ENCODE measurements at regions not wholly inside any gene's neighbourhood (a gene's known extent, or its start where the extent isn't known, plus 50 kb on each side); places are given as distances from the start of the nearest gene placed in this dataset.

GRCh38 chr7:149625947-149626392 lies 128.4 kb upstream of the ZNF746 start:
- ChIA-PET CTCF (interaction anchor here (0.6 to 4.6 kb wide), 19 partner anchors 10 to 204 kb away, joined by 3 to 55 read pairs (median 6); partner anchors contain the start of genes ZNF467 and ZNF777), POLR2A (interaction anchor here (0.7 kb wide), 1 partner anchor 1291 kb away, joined by 6 read pairs; no protein-coding TSS in a partner anchor)
- Mint-ChIP-seq H3K4me1 (peaks cover 24% of the 10 kb centered on the region), H3K9me3 (no peaks in the 10 kb centered on the region), H3K27ac (no peak overlapping the region), H3K36me3 (peaks cover 4% of the 10 kb centered on the region), H3K27me3 (ENCODE audit: low read depth) (peaks cover 14% of the 10 kb centered on the region), H3K4me3 (peak overlapping the region; percentile 76)
- TF ChIP-seq ZNF396 (CRISPR knock-in tag; IDR thresholded peaks at IDR 0.05; ENCODE audit: borderline replicate concordance): no peak
- no peak for TF ChIP-seq ZSCAN18 (CRISPR knock-in tag; IDR thresholded peaks at IDR 0.05)
- TF ChIP-seq ATF1 (CRISPR knock-in tag; IDR thresholded peaks at IDR 0.05): no peak
- TF ChIP-seq ZNF512 (CRISPR knock-in tag; IDR thresholded peaks at IDR 0.05; ENCODE audit: borderline replicate concordance): no peak
- no peak for TF ChIP-seq FOXP1 (CRISPR knock-in tag; IDR thresholded peaks at IDR 0.05; ENCODE audit: borderline replicate concordance)
- TF ChIP-seq, protein P1, sequence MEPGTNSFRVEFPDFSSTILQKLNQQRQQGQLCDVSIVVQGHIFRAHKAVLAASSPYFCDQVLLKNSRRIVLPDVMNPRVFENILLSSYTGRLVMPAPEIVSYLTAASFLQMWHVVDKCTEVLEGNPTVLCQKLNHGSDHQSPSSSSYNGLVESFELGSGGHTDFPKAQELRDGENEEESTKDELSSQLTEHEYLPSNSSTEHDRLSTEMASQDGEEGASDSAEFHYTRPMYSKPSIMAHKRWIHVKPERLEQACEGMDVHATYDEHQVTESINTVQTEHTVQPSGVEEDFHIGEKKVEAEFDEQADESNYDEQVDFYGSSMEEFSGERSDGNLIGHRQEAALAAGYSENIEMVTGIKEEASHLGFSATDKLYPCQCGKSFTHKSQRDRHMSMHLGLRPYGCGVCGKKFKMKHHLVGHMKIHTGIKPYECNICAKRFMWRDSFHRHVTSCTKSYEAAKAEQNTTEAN (CRISPR knock-in tag; IDR thresholded peaks at IDR 0.05): no peak
- TF ChIP-seq ETV6 (CRISPR knock-in tag; IDR thresholded peaks at IDR 0.05): no peak
- TF ChIP-seq, protein P2, sequence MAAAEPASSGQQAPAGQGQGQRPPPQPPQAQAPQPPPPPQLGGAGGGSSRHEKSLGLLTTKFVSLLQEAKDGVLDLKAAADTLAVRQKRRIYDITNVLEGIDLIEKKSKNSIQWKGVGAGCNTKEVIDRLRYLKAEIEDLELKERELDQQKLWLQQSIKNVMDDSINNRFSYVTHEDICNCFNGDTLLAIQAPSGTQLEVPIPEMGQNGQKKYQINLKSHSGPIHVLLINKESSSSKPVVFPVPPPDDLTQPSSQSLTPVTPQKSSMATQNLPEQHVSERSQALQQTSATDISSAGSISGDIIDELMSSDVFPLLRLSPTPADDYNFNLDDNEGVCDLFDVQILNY (CRISPR knock-in tag; IDR thresholded peaks at IDR 0.05): no peak
- TF ChIP-seq, protein P3, sequence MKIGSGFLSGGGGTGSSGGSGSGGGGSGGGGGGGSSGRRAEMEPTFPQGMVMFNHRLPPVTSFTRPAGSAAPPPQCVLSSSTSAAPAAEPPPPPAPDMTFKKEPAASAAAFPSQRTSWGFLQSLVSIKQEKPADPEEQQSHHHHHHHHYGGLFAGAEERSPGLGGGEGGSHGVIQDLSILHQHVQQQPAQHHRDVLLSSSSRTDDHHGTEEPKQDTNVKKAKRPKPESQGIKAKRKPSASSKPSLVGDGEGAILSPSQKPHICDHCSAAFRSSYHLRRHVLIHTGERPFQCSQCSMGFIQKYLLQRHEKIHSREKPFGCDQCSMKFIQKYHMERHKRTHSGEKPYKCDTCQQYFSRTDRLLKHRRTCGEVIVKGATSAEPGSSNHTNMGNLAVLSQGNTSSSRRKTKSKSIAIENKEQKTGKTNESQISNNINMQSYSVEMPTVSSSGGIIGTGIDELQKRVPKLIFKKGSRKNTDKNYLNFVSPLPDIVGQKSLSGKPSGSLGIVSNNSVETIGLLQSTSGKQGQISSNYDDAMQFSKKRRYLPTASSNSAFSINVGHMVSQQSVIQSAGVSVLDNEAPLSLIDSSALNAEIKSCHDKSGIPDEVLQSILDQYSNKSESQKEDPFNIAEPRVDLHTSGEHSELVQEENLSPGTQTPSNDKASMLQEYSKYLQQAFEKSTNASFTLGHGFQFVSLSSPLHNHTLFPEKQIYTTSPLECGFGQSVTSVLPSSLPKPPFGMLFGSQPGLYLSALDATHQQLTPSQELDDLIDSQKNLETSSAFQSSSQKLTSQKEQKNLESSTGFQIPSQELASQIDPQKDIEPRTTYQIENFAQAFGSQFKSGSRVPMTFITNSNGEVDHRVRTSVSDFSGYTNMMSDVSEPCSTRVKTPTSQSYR (CRISPR knock-in tag; IDR thresholded peaks at IDR 0.05): no peak
- TF ChIP-seq FOXJ3 (CRISPR knock-in tag; IDR thresholded peaks at IDR 0.05; ENCODE audit: borderline replicate concordance): no peak
- TF ChIP-seq, protein P4, sequence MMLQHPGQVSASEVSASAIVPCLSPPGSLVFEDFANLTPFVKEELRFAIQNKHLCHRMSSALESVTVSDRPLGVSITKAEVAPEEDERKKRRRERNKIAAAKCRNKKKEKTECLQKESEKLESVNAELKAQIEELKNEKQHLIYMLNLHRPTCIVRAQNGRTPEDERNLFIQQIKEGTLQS (CRISPR knock-in tag; conservative IDR thresholded peaks at IDR 0.05): no peak
- TF ChIP-seq, protein P5, sequence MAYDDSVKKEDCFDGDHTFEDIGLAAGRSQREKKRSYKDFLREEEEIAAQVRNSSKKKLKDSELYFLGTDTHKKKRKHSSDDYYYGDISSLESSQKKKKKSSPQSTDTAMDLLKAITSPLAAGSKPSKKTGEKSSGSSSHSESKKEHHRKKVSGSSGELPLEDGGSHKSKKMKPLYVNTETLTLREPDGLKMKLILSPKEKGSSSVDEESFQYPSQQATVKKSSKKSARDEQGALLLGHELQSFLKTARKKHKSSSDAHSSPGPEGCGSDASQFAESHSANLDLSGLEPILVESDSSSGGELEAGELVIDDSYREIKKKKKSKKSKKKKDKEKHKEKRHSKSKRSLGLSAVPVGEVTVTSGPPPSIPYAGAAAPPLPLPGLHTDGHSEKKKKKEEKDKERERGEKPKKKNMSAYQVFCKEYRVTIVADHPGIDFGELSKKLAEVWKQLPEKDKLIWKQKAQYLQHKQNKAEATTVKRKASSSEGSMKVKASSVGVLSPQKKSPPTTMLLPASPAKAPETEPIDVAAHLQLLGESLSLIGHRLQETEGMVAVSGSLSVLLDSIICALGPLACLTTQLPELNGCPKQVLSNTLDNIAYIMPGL (CRISPR knock-in tag; IDR thresholded peaks at IDR 0.05): no peak
- DNase-seq (ENCODE audit: low spot score) (no peak), ATAC-seq (no peak)

DNA sequence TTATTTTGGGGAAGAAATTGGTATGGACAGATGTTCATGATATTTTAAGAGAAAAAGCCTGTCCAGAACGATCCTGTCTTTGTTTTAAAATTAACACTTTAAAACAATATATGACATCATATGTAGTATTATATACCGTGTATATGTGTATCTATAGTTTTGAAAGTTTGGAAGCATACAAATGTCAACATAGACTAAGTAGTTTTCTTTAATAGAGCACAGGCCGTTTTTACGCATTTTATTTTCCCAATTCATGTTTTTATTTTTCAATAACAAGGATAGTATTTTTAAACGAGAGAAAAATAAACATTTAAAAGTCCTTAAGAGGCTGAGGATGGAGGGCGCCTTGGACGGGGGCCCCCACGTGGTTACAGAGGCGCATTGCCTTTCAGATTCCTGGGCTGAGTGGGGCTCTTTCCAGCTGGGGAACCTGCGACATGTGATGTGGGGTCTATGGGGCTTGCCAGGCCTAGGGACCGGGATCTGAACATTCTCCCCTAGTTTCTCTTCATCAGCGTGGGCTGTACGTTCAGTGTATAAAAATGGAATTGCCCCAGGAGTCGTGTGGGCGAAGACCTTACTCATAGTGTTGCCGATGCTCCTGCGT lies 127.8 kb upstream of the ZNF746 start:
- POLR2A ChIA-PET: interaction anchor here (0.7 to 1.0 kb wide), 3 partner anchors 27 to 1290 kb away, joined by 4 to 6 read pairs (median 5); no protein-coding TSS in a partner anchor
- Mint-ChIP-seq H3K27ac (no peak overlapping the region), H3K27me3 (ENCODE audit: low read depth) (peaks cover 14% of the 10 kb centered on the region), H3K4me1 (peaks cover 24% of the 10 kb centered on the region), H3K36me3 (peaks cover 9% of the 10 kb centered on the region), H3K4me3 (peak overlapping the region; percentile 76), H3K9me3 (no peaks in the 10 kb centered on the region)
- CTCF ChIA-PET: interaction anchor here (0.6 to 4.6 kb wide), 41 partner anchors 10 to 340 kb away, joined by 3 to 55 read pairs (median 4); partner anchors contain the start of genes ZNF467 and ZNF777
- DNase-seq (ENCODE audit: low spot score) (peak; percentile 67), ATAC-seq (peak; percentile 43)
- TF ChIP-seq ZSCAN18 (CRISPR knock-in tag; IDR thresholded peaks at IDR 0.05) (no peak), ATF1 (CRISPR knock-in tag; IDR thresholded peaks at IDR 0.05) (no peak), ESRRA (CRISPR knock-in tag; IDR thresholded peaks at IDR 0.05; ENCODE audit: borderline replicate concordance) (no peak), HMGA2 (CRISPR knock-in tag; IDR thresholded peaks at IDR 0.05) (no peak), ZNF219 (CRISPR knock-in tag; IDR thresholded peaks at IDR 0.05; ENCODE audit: borderline replicate concordance) (no peak), NFE2L1 (CRISPR knock-in tag; IDR thresholded peaks at IDR 0.05) (no peak), NR2C2 (CRISPR knock-in tag; IDR thresholded peaks at IDR 0.05) (no peak), FOXP1 (CRISPR knock-in tag; IDR thresholded peaks at IDR 0.05; ENCODE audit: borderline replicate concordance) (no peak)
- TF ChIP-seq, protein P6, sequence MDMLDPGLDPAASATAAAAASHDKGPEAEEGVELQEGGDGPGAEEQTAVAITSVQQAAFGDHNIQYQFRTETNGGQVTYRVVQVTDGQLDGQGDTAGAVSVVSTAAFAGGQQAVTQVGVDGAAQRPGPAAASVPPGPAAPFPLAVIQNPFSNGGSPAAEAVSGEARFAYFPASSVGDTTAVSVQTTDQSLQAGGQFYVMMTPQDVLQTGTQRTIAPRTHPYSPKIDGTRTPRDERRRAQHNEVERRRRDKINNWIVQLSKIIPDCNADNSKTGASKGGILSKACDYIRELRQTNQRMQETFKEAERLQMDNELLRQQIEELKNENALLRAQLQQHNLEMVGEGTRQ (CRISPR knock-in tag; IDR thresholded peaks at IDR 0.05): peak; percentile 59
- TF ChIP-seq, protein P2 (CRISPR knock-in tag; IDR thresholded peaks at IDR 0.05): no peak
